Psoas muscle (tissue), 7 donors: ENCODE measurements at regions not wholly inside any gene's neighbourhood (a gene's known extent, or its start where the extent isn't known, plus 50 kb on each side); places are given as distances from the start of the nearest gene placed in this dataset.

Experiments
- ATAC-seq, 4 donors: fragments of 200-7000 bp; cut with Tn5 transposase; one replicate each; pipeline ENCODE4 v1.9.1; 2020; ENCODE audit warnings: moderate library complexity in 3 of 4, mild to moderate bottlenecking in 2 of 4
- DNase-seq, 2 donors: peaks; one replicate each; pipeline ENCODE4 v3.0.0-alpha.2; 2020
- H3K27ac ChIP-seq: fragments of 200-600 bp; one replicate; pipeline ENCODE4 v1.8.0; 2022
- H3K27me3 ChIP-seq, 3 donors: fragments of 200-600 bp in 1 of 3; one replicate each; pipeline versions ENCODE4 v1.6.1 to v1.8.0; 2013 to 2022; ENCODE audit warnings: low read length in 2 of 3, mild to moderate bottlenecking in 2 of 3, moderate library complexity in 1 of 3; ENCODE audit not compliant: insufficient read depth in 3 of 3
- H3K36me3 ChIP-seq, 2 donors: fragments of 200-600 bp in 1 of 2; one replicate each; pipeline versions ENCODE4 v1.6.1 to v1.8.0; 2013 to 2022; ENCODE audit warnings: low read depth in 1 of 2, mild to moderate bottlenecking in 1 of 2, moderate library complexity in 1 of 2; ENCODE audit not compliant: insufficient read depth in 1 of 2
- H3K4me1 ChIP-seq: fragments of 200-600 bp; one replicate; pipeline ENCODE4 v1.8.0; 2022
- H3K4me3 ChIP-seq: fragments of 200-600 bp; one replicate; pipeline ENCODE4 v1.8.0; 2022; ENCODE audit warnings: mild to moderate bottlenecking
- H3K9me3 ChIP-seq: fragments of 200-600 bp; one replicate; pipeline ENCODE4 v1.8.0; 2022
- CTCF ChIP-seq: fragments of 200-600 bp; IDR thresholded peaks from one replicate; pipeline ENCODE4 v1.8.0; 2022; ENCODE audit warnings: antibody characterized with exemption
- WGBS, 3 donors: extraction: QIAGEN DNeasy Blood & Tissue Kit; methylation state at CpG; one replicate each; pipeline versions ENCODE4 v1.1.6 to v1.1.7; 2013; 5-methylcytosine and 5-hydroxymethylcytosine counted together
- intact Hi-C, 2 donors: fragments of 100-400 bp; cut with DNase I; formaldehyde crosslinking; loops; one replicate each; pipeline versions ENCODE4 v1.11.0 to v1.14.2; 2022
- donor health status: healthy with polysubstance abuse.
- donor health status: DM: no; HTN: no; CAD: no; lungs with moderate emphysema.
- donor health status: Bipolar disorder and iron deficiency.
- donor health status: healthy.
- donor health status: DM: yes; HTN: yes; CAD: no.
- donor health status: DM: no; HTN: no; CAD: no.
- donor health status: DM: yes; HTN: yes; CAD: no.

- Histone ChIP-seq H3K9me3 (no peaks in the 10 kb centered on the region), H3K4me3 (no peak overlapping the region), H3K4me1 (peaks cover 10% of the 10 kb centered on the region), H3K36me3 (no peaks in the 10 kb centered on the region), H3K27ac (no peak overlapping the region), H3K27me3 (no peaks in the 10 kb centered on the region)
- TF ChIP-seq CTCF = no peak
- intact Hi-C loops = no loop called here
- WGBS, 3 donors = 90 to 100% (median 92%) methylated on average over 1 of the region's 1 CpG
- no peak for ATAC-seq
- no peak for DNase-seq
These were observed 140.9 kb downstream of the KCNRG start for GRCh38 chr13:50156140-50156539.

DNA sequence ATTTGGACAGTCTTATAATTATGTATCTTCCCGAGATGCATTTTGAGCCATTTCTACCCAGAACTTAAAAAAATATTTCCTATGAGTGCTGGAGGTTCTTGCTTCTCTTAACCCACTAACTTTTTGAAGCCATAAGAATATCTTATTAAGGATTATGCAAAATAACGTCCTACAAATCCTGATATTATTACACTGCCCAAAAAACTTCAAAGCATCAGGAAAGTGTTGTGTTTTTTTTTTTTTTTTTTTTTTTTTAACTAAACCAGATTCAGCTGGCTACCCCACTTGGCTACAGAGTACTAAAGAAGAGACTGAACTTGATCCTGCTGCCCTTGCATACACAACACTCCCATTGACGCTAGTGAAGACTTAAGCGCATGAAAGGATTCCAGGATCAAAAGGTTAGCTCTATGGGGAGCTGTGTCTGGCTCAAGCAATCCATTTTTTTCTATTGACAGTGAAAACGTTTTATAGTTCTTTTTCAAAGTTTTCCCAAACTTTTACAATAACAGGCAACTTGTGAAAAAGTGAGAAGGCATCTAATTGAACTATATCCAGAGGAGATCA, 141.4 kb downstream of the KCNRG start:
- TF ChIP-seq CTCF = no peak
- Histone ChIP-seq H3K36me3 (no peaks in the 10 kb centered on the region), H3K4me1 (peaks cover 10% of the 10 kb centered on the region), H3K27ac (no peak overlapping the region), H3K4me3 (no peak overlapping the region), H3K9me3 (no peaks in the 10 kb centered on the region), H3K27me3 (no peaks in the 10 kb centered on the region)
- 47 to 56% (median 54%) methylated on average over 5 of the region's 5 CpGs for WGBS, 3 donors
- no peak for ATAC-seq
- intact Hi-C loops = no loop called here
- no peak for DNase-seq

DNA sequence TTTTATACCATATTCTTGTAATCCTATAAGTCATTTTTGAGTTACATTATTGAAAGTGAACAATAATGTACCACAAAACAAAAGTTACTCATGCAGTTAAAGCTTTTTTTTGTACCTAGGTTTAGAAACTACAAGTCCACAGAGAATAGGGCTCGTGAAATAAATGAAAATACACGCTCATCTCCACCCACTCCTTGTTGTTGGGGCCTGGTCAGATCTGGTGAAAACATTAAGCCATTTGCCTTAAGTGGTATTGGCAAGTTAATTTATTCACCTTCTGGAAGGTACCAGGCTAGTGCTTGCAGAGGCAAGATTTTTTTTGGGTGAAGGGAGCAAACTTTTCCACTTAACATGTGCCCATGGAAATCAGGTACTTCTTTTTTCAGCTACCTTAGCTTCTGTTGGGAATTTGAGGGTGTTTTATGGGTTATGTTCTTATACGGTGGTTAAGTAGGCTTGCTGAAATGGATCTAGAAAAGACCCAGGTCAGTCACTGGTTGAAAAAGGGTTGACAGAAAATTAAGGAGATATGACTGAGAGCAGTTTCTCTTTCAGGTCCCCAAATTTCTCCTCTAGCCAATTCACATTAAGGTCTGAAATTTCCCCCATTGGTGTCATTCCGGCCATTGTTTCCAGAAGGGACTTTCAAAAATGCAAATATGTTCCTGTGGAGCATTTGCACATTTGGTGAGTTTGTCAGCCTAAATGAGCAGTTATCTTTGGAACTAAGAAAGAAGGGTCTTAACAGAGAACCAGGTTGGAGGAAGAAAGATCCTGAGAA, 143.3 kb downstream of the KCNRG start:
- H3K27ac ChIP-seq = no peak overlapping the region
- WGBS, 3 donors = 75 to 90% (median 85%) methylated on average over 4 of the region's 4 CpGs
- no peaks in the 10 kb centered on the region for H3K36me3 ChIP-seq
- H3K4me1 ChIP-seq = no peaks in the 10 kb centered on the region
- no peak for TF ChIP-seq CTCF
- no peaks in the 10 kb centered on the region for H3K27me3 ChIP-seq
- H3K9me3 ChIP-seq = no peaks in the 10 kb centered on the region
- no peak for ATAC-seq
- intact Hi-C loops = no loop called here
- no peak overlapping the region for H3K4me3 ChIP-seq
- DNase-seq = no peak

- 35 to 68% (median 38%) methylated on average over 1 of the region's 1 CpG for WGBS, 3 donors
- H3K4me1 ChIP-seq = no peaks in the 10 kb centered on the region
- no peak overlapping the region for H3K27ac ChIP-seq
- TF ChIP-seq CTCF = no peak
- no peaks in the 10 kb centered on the region for H3K27me3 ChIP-seq
- DNase-seq (no peak), ATAC-seq (no peak)
- no peaks in the 10 kb centered on the region for H3K36me3 ChIP-seq
- H3K9me3 ChIP-seq = no peaks in the 10 kb centered on the region
- H3K4me3 ChIP-seq = no peak overlapping the region
- intact Hi-C loops = no loop called here
These were observed 144.4 kb downstream of the KCNRG start for GRCh38 chr13:50159607-50160006.

DNA sequence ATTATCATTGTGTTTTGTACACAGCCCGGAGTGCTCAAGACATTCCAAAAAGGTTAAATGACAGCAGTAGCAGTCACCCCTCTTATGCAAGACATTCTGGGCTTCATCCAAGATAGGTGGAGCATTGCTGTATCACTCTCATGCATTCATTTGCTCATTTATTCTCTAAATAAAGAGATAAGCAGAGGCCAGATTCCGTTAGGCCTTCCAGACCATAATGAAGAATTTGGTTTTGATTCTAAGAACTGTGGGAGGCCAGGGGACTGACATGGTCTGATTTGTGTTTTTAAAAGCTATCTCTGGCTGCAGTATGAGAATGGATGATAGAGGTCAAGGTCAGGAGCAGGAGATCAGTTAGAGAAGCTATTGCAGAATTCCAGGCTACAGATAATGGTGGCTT, 145.8 kb downstream of the KCNRG start:
- ATAC-seq = peak in 3 of 4 donors; percentile 43 to 76 (median 59)
- WGBS, 3 donors = 49 to 61% (median 53%) methylated on average over 2 of the region's 2 CpGs

More for the DNA sequence above, 145.8 kb downstream of the KCNRG start:
- Histone ChIP-seq H3K27me3 (no peaks in the 10 kb centered on the region), H3K9me3 (no peaks in the 10 kb centered on the region), H3K4me3 (no peak overlapping the region), H3K27ac (no peak overlapping the region), H3K4me1 (no peaks in the 10 kb centered on the region), H3K36me3 (no peaks in the 10 kb centered on the region)
- intact Hi-C loops = no loop called here
- no peak for TF ChIP-seq CTCF
- no peak for DNase-seq
